Endothelial cell of umbilical vein (primary cell): ENCODE measurements at regions not wholly inside any gene's neighbourhood (a gene's known extent, or its start where the extent isn't known, plus 50 kb on each side); places are given as distances from the start of the nearest gene placed in this dataset.

Source experiments
- BruUV-seq: library from RNA; stranded (reverse); fragments of 400-500 nt; replicated peaks from 2 replicates; lab custom pipeline; 2021; lab: Mats Ljungman, UMichigan
- CTCF ChIA-PET: fragments of 300-600, 350-600 bp; sonication (Branson Sonifier 250); formaldehyde crosslinking; loops from one replicate; lab custom pipeline; 2021; ENCODE audit warnings: antibody characterized with exemption, inconsistent platforms; lab: Charles Lee
- POLR2A ChIA-PET: fragments of 300-600, 350-600 bp; sonication (Branson Sonifier 250); formaldehyde crosslinking; loops from one replicate; lab custom pipeline; 2021; ENCODE audit warnings: antibody characterized with exemption, inconsistent platforms; lab: Charles Lee
- DNase-seq: peaks from one replicate; pipeline ENCODE4 v3.0.0-alpha.2; 2011; ENCODE audit warnings: low read depth, low spot score
- FAIRE-seq: peaks from 2 replicates; lab custom pipeline; 2011; peaks lifted over from hg19 to GRCh38; lab: Jason Lieb, UNC
- H2AFZ ChIP-seq: 2 replicates; pipeline ENCODE4 v1.6.0; 2012; ENCODE audit warnings: low read depth, low read length, control low read depth, inconsistent platforms
- H3K27ac ChIP-seq: 2 replicates; pipeline ENCODE4 v1.5.1; 2011; ENCODE audit warnings: low read depth, mild to moderate bottlenecking, control low read depth, low read length, moderate library complexity; ENCODE audit not compliant: insufficient read depth
- H3K27me3 ChIP-seq, 2 experiments: 2 replicates each; pipeline versions ENCODE4 v1.6.0 to v1.6.1; 2011; ENCODE audit warnings: low read length in 2 of 2, mixed read lengths in 1 of 2; ENCODE audit not compliant: control insufficient read depth in 2 of 2, insufficient read depth in 2 of 2
- H3K36me3 ChIP-seq, 2 experiments: 2 replicates in 1 of 2; 3 replicates in 1 of 2; pipeline ENCODE4 v1.5.1; 2011; ENCODE audit warnings: low read length in 2 of 2, mild to moderate bottlenecking in 1 of 2, moderate library complexity in 1 of 2; ENCODE audit not compliant: control insufficient read depth in 2 of 2, insufficient read depth in 2 of 2; ENCODE audit errors: extremely low read depth in 1 of 2
- H3K4me1 ChIP-seq: 3 replicates; pipeline ENCODE4 v1.5.1; 2011; ENCODE audit warnings: mild to moderate bottlenecking, low read length; ENCODE audit not compliant: control insufficient read depth, insufficient read depth; ENCODE audit errors: extremely low read depth
- H3K4me2 ChIP-seq: 2 replicates; pipeline ENCODE4 v1.6.1; 2011; ENCODE audit warnings: low read length, control low read depth, mixed read lengths; ENCODE audit not compliant: insufficient read depth
- H3K4me3 ChIP-seq, 3 experiments: fragments of 200-600 bp in 1 of 3; sonication (generic), shearing (Covaris generic) in 1 of 3; replicated peaks in 1 of 3; 2 replicates each; pipeline ENCODE4 v1.5.1; 2011 to 2016; ENCODE audit warnings: control low read depth in 3 of 3, low read length in 3 of 3, mild to moderate bottlenecking in 2 of 3, inconsistent platforms in 1 of 3, low read depth in 1 of 3, moderate library complexity in 1 of 3; ENCODE audit not compliant: insufficient read depth in 1 of 3
- H3K79me2 ChIP-seq: 2 replicates; pipeline ENCODE4 v1.6.0; 2012; ENCODE audit warnings: low read length, inconsistent platforms; ENCODE audit not compliant: control insufficient read depth, insufficient read depth
- H3K9ac ChIP-seq: replicated peaks from 2 replicates; pipeline ENCODE3; 2011; ENCODE audit warnings: low read length, control low read depth; ENCODE audit not compliant: insufficient read depth; ENCODE audit errors: extremely low read depth
- H3K9me1 ChIP-seq: replicated peaks from 3 replicates; pipeline ENCODE4 v1.6.0; 2011; ENCODE audit warnings: mild to moderate bottlenecking, low read length; ENCODE audit not compliant: control insufficient read depth, insufficient read depth; ENCODE audit errors: extremely low read depth
- H3K9me3 ChIP-seq: replicated peaks from 2 replicates; pipeline ENCODE4 v1.5.1; 2012; ENCODE audit warnings: low read length, inconsistent platforms; ENCODE audit not compliant: control insufficient read depth, insufficient read depth
- H4K20me1 ChIP-seq: replicated peaks from 2 replicates; pipeline ENCODE3; 2011; ENCODE audit warnings: mild to moderate bottlenecking, low read length; ENCODE audit not compliant: control insufficient read depth, insufficient read depth; ENCODE audit errors: extremely low read depth
- CTCF ChIP-seq, 2 donors: IDR thresholded peaks; 1 replicate in 1 of 2; 2 replicates in 1 of 2; pipeline ENCODE4 v1.5.1; 2011; ENCODE audit warnings: low read length in 2 of 2, mild to moderate bottlenecking in 2 of 2, moderate library complexity in 2 of 2, control low read depth in 1 of 2, inconsistent platforms in 1 of 2, low read depth in 1 of 2; ENCODE audit not compliant: insufficient read depth in 1 of 2; ENCODE audit errors: extremely low read depth in 1 of 2
- EZH2 ChIP-seq: IDR thresholded peaks from 2 replicates; pipeline ENCODE4 v1.6.1; 2012; ENCODE audit warnings: borderline replicate concordance, low read depth, mild to moderate bottlenecking, moderate library complexity, low read length, inconsistent platforms; ENCODE audit not compliant: severe bottlenecking
- FOS ChIP-seq: IDR thresholded peaks from 2 replicates; pipeline ENCODE4 v1.6.1; 2011; ENCODE audit warnings: mild to moderate bottlenecking, low read length, moderate library complexity, borderline replicate concordance; ENCODE audit not compliant: insufficient read depth
- GATA2 ChIP-seq: IDR thresholded peaks from 2 replicates; pipeline ENCODE4 v1.7.0; 2011; ENCODE audit warnings: low read depth, mild to moderate bottlenecking, moderate library complexity, mixed read lengths, low read length; ENCODE audit not compliant: insufficient read length, insufficient read depth
- JUN ChIP-seq: IDR thresholded peaks from 2 replicates; pipeline ENCODE4 v1.6.1; 2011; ENCODE audit warnings: borderline replicate concordance, low read depth; ENCODE audit not compliant: insufficient read length, insufficient read depth
- MYC ChIP-seq: IDR thresholded peaks from one replicate; pipeline ENCODE4 v1.6.1; 2011; ENCODE audit warnings: mild to moderate bottlenecking, low read depth, low read length
- POLR2A ChIP-seq: IDR thresholded peaks from 2 replicates; pipeline ENCODE4 v1.6.1; 2012; ENCODE audit warnings: low read depth, mild to moderate bottlenecking, control low read depth, low read length
- POLR2AphosphoS5 ChIP-seq: IDR thresholded peaks from 2 replicates; pipeline ENCODE4 v1.6.1; 2012; ENCODE audit warnings: low read depth, mild to moderate bottlenecking, control low read depth, low read length, moderate library complexity; ENCODE audit not compliant: insufficient read depth
- dilution Hi-C: fragments of 300-500 bp; cut with MboI; formaldehyde crosslinking; loops from one replicate; pipeline ENCODE4 v1.15.0; 2019; ENCODE audit warnings: low sequenced_read_pairs; ENCODE audit not compliant: extremely low pct_ligation_motif_present
- intact Hi-C: fragments of 100-400 bp; cut with micrococcal nuclease; formaldehyde crosslinking; loops from one replicate; pipeline ENCODE4 v1.10.0; 2022
- TF ChIP-seq, protein P1 (sequence below): IDR thresholded peaks from 2 replicates; pipeline ENCODE4 v1.6.1; 2011; ENCODE audit not compliant: insufficient read depth, insufficient read length

DNA sequence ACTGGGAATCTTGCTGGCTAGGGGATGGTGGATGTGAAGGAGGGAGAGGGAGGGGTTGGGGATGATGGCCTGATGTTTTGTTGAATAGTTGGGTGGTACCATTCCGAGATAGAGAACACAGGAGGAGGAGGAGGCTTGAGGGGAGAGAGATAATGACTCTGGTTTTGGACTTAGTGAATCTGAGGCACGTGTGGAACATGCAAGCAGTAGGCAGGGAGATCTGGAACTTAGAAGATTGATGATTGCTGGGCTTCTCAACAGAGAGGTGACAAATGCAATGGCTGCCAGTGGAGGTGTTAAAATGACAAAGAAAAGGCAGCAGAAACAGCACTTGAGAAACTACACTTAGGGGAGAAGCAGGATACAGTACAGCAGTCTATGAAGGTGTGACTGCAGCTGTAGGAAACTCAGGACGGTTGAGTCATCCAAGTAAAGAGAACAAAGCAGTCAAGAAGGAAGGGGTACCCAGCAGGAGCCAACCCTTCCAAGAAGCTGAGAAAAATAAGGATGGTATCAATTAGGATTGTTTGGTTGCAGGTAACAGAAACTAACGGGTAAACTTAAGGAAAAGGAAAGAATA, 186.8 kb upstream of the FOXN2 start:
- Histone ChIP-seq H4K20me1 (no peaks in the 10 kb centered on the region), H3K4me1 (no peaks in the 10 kb centered on the region), H3K27ac (no peak overlapping the region), H2AFZ (no peak overlapping the region), H3K9me3 (no peaks in the 10 kb centered on the region), H3K4me3 (no peak overlapping the region), H3K27me3 (peaks cover 0 to 10% of the 10 kb centered on the region in 2 experiments), H3K79me2 (no peaks in the 10 kb centered on the region), H3K4me2 (no peak overlapping the region), H3K9me1 (no peaks in the 10 kb centered on the region), H3K9ac (no peak overlapping the region), H3K36me3 (no peaks in the 10 kb centered on the region)
- ChIA-PET POLR2A (no interaction called here), CTCF (interaction anchor here (0.9 kb wide), 2 partner anchors 9 to 12 kb away, joined by 3 read pairs; no protein-coding TSS in a partner anchor)
- intact Hi-C loops (no loop called here), dilution Hi-C loops (no loop called here)
- no TSS peak for BruUV-seq
- DNase-seq: no peak
- TF ChIP-seq, protein P1, sequence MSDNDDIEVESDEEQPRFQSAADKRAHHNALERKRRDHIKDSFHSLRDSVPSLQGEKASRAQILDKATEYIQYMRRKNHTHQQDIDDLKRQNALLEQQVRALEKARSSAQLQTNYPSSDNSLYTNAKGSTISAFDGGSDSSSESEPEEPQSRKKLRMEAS: no peak
- no peak for TF ChIP-seq POLR2AphosphoS5
- TF ChIP-seq JUN: no peak
- no peak for TF ChIP-seq POLR2A
- no peak for TF ChIP-seq FOS
- TF ChIP-seq MYC: no peak
- no peak for TF ChIP-seq CTCF (IDR thresholded peaks at IDR 0.05; ENCODE audit: extremely low read depth in 1 of 2, insufficient read depth in 1 of 2, low read depth in 1 of 2, low read length in 2 of 2)
- TF ChIP-seq EZH2: no peak
- TF ChIP-seq GATA2: no peak
- FAIRE-seq: no peak
